ENCODE measurements at regions not wholly inside any gene's neighbourhood (a gene's known extent, or its start where the extent isn't known, plus 50 kb on each side); places are given as distances from the start of the nearest gene placed in this dataset.

DNA sequence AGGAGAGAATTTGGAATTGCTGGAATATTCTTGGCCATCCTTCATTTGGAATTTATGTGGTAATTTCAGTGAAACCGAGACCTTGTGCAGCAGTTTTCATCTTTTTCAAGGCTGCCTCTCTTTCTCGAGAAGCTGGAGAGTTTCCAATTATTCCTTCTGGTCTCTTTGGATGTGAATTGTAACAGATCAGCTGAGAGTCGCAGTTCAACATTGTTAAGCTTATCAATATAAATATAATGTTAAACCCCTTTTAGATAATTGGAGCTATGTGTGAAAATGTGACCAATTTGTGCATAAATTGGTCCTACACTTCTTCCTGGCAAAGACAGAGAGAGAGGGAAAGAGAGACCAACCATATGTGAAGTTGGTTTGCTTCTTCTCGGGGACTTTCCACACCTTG lies 425.6 kb downstream of the TSHZ3 start:
- H3K4me3 ChIP-seq (ENCODE audit: extremely low read depth, insufficient read depth, low read length, poor library complexity, severe bottlenecking), result no peak overlapping the region
- no peaks in the 10 kb centered on the region for H3K4me1 ChIP-seq (ENCODE audit: control insufficient read depth, insufficient read depth, low read length, poor library complexity, severe bottlenecking)
- H3K27ac ChIP-seq (ENCODE audit: low read depth, low read length, severe bottlenecking), result no peak overlapping the region
- H3K36me3 ChIP-seq (ENCODE audit: control insufficient read depth, insufficient read depth, low read length), result no peaks in the 10 kb centered on the region
- WGBS, 2 experiments (ENCODE audit: insufficient coverage in 2 of 2), result 81 to 100% methylated on average over 2 to 3 of the region's 4 CpGs
- H3K9me3 ChIP-seq (ENCODE audit: control insufficient read depth, low read length), result peaks cover 10% of the 10 kb centered on the region

DNA sequence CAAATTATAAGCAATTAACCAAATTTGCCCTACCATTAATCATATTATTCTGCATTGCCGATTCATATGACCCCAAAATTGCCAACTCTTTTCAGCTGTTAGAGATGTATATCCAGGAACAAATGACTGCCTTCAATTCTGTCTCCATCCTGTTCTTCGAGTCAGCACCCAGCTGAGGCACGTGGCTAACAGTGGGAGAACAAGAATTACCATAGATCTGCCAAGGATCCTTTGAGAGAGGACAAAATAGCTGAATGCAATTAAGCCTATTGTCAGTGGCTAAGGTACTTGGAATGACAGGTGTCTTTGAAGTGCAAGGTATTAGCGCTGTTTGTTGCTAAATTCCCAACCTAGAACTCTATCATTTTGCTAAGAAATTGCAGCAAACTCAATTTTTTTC lies 426.1 kb downstream of the TSHZ3 start:
- H3K4me1 ChIP-seq (ENCODE audit: control insufficient read depth, insufficient read depth, low read length, poor library complexity, severe bottlenecking), result no peaks in the 10 kb centered on the region
- H3K4me3 ChIP-seq (ENCODE audit: extremely low read depth, insufficient read depth, low read length, poor library complexity, severe bottlenecking), result no peak overlapping the region
- peaks cover 4% of the 10 kb centered on the region for H3K9me3 ChIP-seq (ENCODE audit: control insufficient read depth, low read length)
- no peaks in the 10 kb centered on the region for H3K36me3 ChIP-seq (ENCODE audit: control insufficient read depth, insufficient read depth, low read length)
- WGBS, 2 experiments (ENCODE audit: insufficient coverage in 2 of 2), result 46 to 84% methylated on average over 2 to 4 of the region's 4 CpGs
- H3K27ac ChIP-seq (ENCODE audit: low read depth, low read length, severe bottlenecking), result no peak overlapping the region

DNA sequence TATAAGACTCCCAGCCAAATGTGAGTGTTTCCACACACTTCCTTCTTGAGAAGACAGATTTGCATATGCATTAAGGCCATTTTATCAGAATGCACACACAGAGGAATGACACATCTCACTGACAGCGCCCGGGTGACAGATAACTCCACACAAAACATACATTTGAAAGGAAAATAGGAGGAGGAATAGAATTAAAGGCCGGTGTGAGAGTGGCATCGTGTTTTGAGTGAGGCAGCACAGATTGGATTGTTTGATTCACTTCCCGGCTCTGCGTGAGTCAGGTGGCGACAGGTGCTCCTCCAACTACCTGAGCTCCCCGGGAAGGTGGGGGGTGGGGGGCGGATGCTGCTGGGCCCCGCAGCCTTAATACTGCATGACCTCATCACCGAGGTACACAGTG lies 429.0 kb downstream of the TSHZ3 start:
- Histone ChIP-seq H3K4me3 (ENCODE audit: extremely low read depth, insufficient read depth, low read length, poor library complexity, severe bottlenecking) (no peak overlapping the region), H3K4me1 (ENCODE audit: control insufficient read depth, insufficient read depth, low read length, poor library complexity, severe bottlenecking) (no peaks in the 10 kb centered on the region), H3K9me3 (ENCODE audit: control insufficient read depth, low read length) (no peaks in the 10 kb centered on the region), H3K27ac (ENCODE audit: low read depth, low read length, severe bottlenecking) (no peak overlapping the region), H3K36me3 (ENCODE audit: control insufficient read depth, insufficient read depth, low read length) (no peaks in the 10 kb centered on the region)
- WGBS, 2 experiments (ENCODE audit: insufficient coverage in 2 of 2), result 76% methylated on average over 5 of the region's 11 CpGs; no CpG with 5 or more reads in 1 of the 2 experiments

DNA sequence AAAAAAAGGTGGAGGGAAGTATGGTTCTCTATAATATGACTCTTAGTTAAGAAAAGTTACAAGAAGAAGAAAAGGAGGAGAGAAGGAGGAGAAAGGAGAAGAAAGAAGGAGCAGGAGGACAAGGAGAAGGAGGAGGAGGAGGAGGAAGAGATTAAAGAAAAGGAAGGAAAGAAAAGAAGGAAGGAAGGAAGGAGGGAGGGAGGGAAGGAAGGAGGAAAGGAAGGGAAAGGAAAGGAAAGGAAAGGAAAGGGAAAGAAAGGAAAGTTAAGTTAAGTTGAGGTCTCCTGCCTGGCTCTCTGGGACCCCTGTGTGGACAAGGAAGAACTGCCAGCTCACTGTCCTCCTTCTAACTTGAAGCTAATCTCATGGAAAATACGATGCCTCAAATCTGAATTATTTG lies 429.5 kb downstream of the TSHZ3 start:
- Histone ChIP-seq H3K27ac (ENCODE audit: low read depth, low read length, severe bottlenecking) (no peak overlapping the region), H3K36me3 (ENCODE audit: control insufficient read depth, insufficient read depth, low read length) (no peaks in the 10 kb centered on the region), H3K4me3 (ENCODE audit: extremely low read depth, insufficient read depth, low read length, poor library complexity, severe bottlenecking) (no peak overlapping the region), H3K4me1 (ENCODE audit: control insufficient read depth, insufficient read depth, low read length, poor library complexity, severe bottlenecking) (no peaks in the 10 kb centered on the region), H3K9me3 (ENCODE audit: control insufficient read depth, low read length) (no peaks in the 10 kb centered on the region)
- WGBS, 2 experiments (ENCODE audit: insufficient coverage in 2 of 2), result 67% methylated on average over 1 of the region's 1 CpG; no CpG with 5 or more reads in 1 of the 2 experiments

DNA sequence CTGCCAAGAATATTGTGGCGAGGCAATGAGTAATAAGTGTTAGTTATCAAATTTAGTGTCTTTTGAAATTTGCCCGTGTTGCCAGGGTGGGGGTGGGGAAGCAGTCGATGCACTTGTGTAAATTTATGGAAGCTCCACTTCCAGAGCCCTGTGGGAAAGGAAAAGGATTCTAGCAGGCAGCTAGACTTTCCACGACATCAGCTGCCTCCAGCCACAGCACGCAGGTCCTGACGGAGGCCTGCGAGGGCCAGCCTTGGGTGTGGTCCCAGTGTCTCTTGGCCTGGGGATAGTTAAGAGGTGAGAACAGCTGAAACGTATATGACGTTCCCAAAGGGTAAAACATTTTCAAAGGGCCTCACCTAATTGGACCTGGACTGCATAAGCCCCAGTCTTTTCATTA lies 433.0 kb downstream of the TSHZ3 start:
- WGBS, 2 experiments (ENCODE audit: insufficient coverage in 2 of 2), result 84% methylated on average over 8 of the region's 9 CpGs
- no peaks in the 10 kb centered on the region for H3K36me3 ChIP-seq (ENCODE audit: control insufficient read depth, insufficient read depth, low read length)
- no peak overlapping the region for H3K4me3 ChIP-seq (ENCODE audit: extremely low read depth, insufficient read depth, low read length, poor library complexity, severe bottlenecking)
- no peaks in the 10 kb centered on the region for H3K4me1 ChIP-seq (ENCODE audit: control insufficient read depth, insufficient read depth, low read length, poor library complexity, severe bottlenecking)
- no peak overlapping the region for H3K27ac ChIP-seq (ENCODE audit: low read depth, low read length, severe bottlenecking)
- H3K9me3 ChIP-seq (ENCODE audit: control insufficient read depth, low read length), result no peaks in the 10 kb centered on the region

DNA sequence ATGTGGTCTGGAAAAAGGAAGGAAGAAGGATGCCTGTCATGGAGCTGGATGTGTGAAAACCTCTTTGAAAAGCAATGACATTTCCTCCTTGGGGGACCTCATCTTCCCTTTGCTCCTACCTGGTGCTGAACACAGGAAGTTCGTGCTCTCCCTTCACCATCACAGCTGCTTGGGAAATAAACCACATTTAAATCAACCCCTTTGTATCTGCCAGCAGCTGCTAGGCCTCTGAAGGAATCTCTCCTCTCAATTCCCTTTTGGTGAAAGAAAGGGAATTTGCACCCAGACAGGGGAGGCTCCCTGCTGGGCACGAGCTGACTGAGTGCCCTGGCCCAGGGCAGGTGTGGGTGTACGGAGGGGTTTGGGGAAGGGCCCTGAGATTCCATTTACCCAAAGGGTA lies 437.7 kb downstream of the TSHZ3 start:
- no peaks in the 10 kb centered on the region for H3K4me1 ChIP-seq (ENCODE audit: control insufficient read depth, insufficient read depth, low read length, poor library complexity, severe bottlenecking)
- H3K4me3 ChIP-seq (ENCODE audit: extremely low read depth, insufficient read depth, low read length, poor library complexity, severe bottlenecking), result no peak overlapping the region
- no peaks in the 10 kb centered on the region for H3K9me3 ChIP-seq (ENCODE audit: control insufficient read depth, low read length)
- H3K36me3 ChIP-seq (ENCODE audit: control insufficient read depth, insufficient read depth, low read length), result no peaks in the 10 kb centered on the region
- H3K27ac ChIP-seq (ENCODE audit: low read depth, low read length, severe bottlenecking), result no peak overlapping the region
- WGBS, 2 experiments (ENCODE audit: insufficient coverage in 2 of 2), result 88 to 100% methylated on average over 1 to 2 of the region's 3 CpGs

DNA sequence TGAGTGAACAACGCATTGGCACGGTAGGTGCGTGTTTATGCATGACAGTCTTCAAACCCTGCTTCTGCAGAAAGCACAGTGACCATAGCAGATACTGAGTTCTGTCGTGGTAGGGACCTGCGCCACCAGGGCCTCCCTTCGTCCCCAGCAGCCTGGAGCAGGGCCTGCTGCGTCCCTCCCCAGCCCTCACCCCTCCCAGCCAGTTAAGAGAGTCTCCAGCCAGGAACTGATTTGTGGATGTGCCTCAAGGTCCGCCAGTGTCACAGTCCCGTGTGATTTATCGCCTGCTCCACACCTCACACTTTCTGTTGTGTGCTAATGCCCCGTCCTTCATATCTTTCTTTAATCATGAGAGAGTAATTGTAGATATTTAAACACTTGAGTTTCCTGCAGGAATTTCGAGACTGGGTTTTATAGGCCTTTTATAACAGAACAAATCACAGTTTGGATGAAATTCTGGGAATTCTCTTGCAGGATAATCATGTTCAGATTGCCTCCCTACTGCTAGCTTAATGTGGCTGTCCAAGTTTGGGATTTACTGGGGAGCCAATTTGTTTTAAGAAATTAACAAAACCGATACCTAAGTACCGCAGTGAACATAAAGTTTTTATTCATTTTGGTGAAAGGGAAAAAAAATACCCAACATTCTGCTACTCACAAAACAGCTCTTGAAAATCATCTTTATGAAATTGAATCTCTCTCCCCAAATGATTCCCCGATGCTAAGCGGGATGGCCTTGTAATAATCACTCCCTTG lies 438.6 kb downstream of the TSHZ3 start:
- WGBS, 2 experiments (ENCODE audit: insufficient coverage in 2 of 2), result 91 to 95% methylated on average over 9 to 10 of the region's 16 CpGs
- Histone ChIP-seq H3K36me3 (ENCODE audit: control insufficient read depth, insufficient read depth, low read length) (no peaks in the 10 kb centered on the region), H3K4me3 (ENCODE audit: extremely low read depth, insufficient read depth, low read length, poor library complexity, severe bottlenecking) (no peak overlapping the region), H3K4me1 (ENCODE audit: control insufficient read depth, insufficient read depth, low read length, poor library complexity, severe bottlenecking) (no peaks in the 10 kb centered on the region), H3K9me3 (ENCODE audit: control insufficient read depth, low read length) (no peaks in the 10 kb centered on the region), H3K27ac (ENCODE audit: low read depth, low read length, severe bottlenecking) (no peak overlapping the region)

DNA sequence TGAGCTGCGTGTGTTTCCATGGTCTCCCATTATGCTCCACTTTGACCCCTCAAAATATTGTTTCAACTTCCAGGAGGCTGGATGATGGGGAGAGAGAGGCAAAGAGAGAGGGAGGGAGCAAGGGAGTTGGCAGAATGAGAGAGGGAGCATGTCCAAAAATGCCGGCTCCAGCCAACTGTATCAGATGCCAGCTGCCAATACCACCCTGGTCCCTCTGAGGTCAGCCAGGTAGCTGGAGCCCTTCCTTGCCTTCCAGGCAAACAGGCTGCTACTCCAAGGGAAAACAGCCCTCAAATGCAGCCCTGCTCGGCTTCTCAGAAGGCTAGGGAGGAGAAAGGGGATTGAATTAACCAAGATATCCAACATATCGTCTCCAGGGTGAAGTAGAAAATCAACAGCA lies 440.0 kb downstream of the TSHZ3 start:
- no peak overlapping the region for H3K4me3 ChIP-seq (ENCODE audit: extremely low read depth, insufficient read depth, low read length, poor library complexity, severe bottlenecking)
- no peaks in the 10 kb centered on the region for H3K36me3 ChIP-seq (ENCODE audit: control insufficient read depth, insufficient read depth, low read length)
- H3K9me3 ChIP-seq (ENCODE audit: control insufficient read depth, low read length), result no peaks in the 10 kb centered on the region
- H3K27ac ChIP-seq (ENCODE audit: low read depth, low read length, severe bottlenecking), result no peak overlapping the region
- H3K4me1 ChIP-seq (ENCODE audit: control insufficient read depth, insufficient read depth, low read length, poor library complexity, severe bottlenecking), result no peaks in the 10 kb centered on the region
- 100% methylated on average over 1 to 2 of the region's 4 CpGs for WGBS, 2 experiments (ENCODE audit: insufficient coverage in 2 of 2)

DNA sequence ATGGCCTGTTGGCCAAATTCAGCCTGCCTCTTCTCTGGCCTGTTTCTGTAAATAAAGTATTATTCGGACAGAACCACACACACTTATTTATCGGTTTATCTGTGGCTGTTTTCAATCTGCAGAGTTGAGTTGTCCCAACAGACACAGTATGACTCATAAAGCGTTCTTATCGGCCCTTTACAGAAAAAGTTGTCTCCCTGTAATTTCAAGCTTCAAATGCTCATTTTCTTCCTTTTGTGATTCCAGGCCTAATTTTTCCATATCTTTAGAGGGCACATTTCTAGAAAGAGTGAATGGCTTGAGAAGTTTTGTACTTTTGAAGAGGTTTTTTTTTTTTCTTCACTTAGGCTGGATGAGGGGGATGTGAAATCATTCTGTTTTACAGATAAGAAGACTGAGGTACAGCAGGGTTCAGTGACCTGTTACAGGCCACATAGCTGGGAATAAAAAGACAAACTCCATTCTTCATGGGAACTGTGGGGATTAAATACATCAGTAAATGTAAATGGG lies 440.9 kb downstream of the TSHZ3 start:
- 83 to 92% methylated on average over 3 to 4 of the region's 4 CpGs for WGBS, 2 experiments (ENCODE audit: insufficient coverage in 2 of 2)
- no peaks in the 10 kb centered on the region for H3K9me3 ChIP-seq (ENCODE audit: control insufficient read depth, low read length)
- H3K4me1 ChIP-seq (ENCODE audit: control insufficient read depth, insufficient read depth, low read length, poor library complexity, severe bottlenecking), result no peaks in the 10 kb centered on the region
- H3K4me3 ChIP-seq (ENCODE audit: extremely low read depth, insufficient read depth, low read length, poor library complexity, severe bottlenecking), result no peak overlapping the region
- H3K36me3 ChIP-seq (ENCODE audit: control insufficient read depth, insufficient read depth, low read length), result no peaks in the 10 kb centered on the region
- H3K27ac ChIP-seq (ENCODE audit: low read depth, low read length, severe bottlenecking), result peak overlapping the region; percentile 10

DNA sequence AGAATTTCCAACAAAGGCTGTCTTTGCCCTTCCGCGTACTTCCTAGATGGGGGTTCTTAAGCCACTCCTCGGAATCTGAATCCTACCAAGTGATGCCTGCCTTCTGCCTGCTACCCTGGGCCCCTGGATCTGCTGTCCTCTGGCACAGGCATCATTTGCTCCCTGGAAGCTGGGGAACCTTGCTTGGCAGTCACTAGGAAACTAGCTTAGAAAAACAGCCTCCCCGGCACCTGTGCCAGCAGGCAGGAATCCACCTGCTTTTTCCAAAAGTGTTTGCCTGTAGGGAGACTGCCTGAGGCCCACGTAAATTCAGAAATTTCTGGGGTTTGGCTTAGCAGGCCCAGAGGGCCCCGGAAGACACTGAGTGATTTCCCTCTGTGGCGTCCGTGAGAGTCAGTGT lies 442.4 kb downstream of the TSHZ3 start:
- WGBS, 2 experiments (ENCODE audit: insufficient coverage in 2 of 2), result 91 to 98% methylated on average over 6 to 8 of the region's 8 CpGs
- Histone ChIP-seq H3K36me3 (ENCODE audit: control insufficient read depth, insufficient read depth, low read length) (no peaks in the 10 kb centered on the region), H3K4me1 (ENCODE audit: control insufficient read depth, insufficient read depth, low read length, poor library complexity, severe bottlenecking) (no peaks in the 10 kb centered on the region), H3K27ac (ENCODE audit: low read depth, low read length, severe bottlenecking) (no peak overlapping the region), H3K4me3 (ENCODE audit: extremely low read depth, insufficient read depth, low read length, poor library complexity, severe bottlenecking) (no peak overlapping the region), H3K9me3 (ENCODE audit: control insufficient read depth, low read length) (no peaks in the 10 kb centered on the region)

DNA sequence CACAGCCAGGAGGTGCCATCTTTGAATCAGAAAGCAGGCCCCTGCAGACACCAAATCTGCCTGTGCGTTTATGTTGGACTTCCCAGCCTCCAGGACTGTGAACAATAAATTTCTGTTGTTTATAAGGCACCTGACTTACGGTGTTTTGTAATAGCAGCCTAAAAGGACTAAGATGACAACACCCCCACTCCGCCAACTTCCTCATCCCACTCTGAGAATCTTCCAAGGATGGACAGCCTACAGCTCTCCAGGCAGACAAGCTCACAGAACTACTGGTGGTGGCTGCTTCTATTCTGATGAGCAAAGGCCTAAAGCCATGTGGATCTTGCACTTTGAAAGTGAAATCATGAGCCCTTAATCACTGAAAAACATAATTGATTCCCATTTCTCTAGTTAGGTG lies 449.2 kb downstream of the TSHZ3 start:
- 100% methylated on average over 1 to 3 of the region's 3 CpGs for WGBS, 2 experiments (ENCODE audit: insufficient coverage in 2 of 2)
- Histone ChIP-seq H3K4me1 (ENCODE audit: control insufficient read depth, insufficient read depth, low read length, poor library complexity, severe bottlenecking) (peaks cover 21% of the 10 kb centered on the region), H3K4me3 (ENCODE audit: extremely low read depth, insufficient read depth, low read length, poor library complexity, severe bottlenecking) (no peak overlapping the region), H3K36me3 (ENCODE audit: control insufficient read depth, insufficient read depth, low read length) (no peaks in the 10 kb centered on the region), H3K9me3 (ENCODE audit: control insufficient read depth, low read length) (no peaks in the 10 kb centered on the region), H3K27ac (ENCODE audit: low read depth, low read length, severe bottlenecking) (no peak overlapping the region)
